K562 (cell line): ENCODE measurements at regions not wholly inside any gene's neighbourhood (a gene's known extent, or its start where the extent isn't known, plus 50 kb on each side); places are given as distances from the start of the nearest gene placed in this dataset.

ENCODE experiments used
- ATAC-seq: fragments of 200-7000 bp; cut with Tn5 transposase; 3 replicates; pipeline ENCODE4 v1.9.1; 2020; ENCODE audit warnings: moderate library complexity
- BruUV-seq: library from RNA; stranded (reverse); fragments of 400-500 nt; replicated peaks from 2 replicates; lab custom pipeline; 2021; lab: Mats Ljungman, UMichigan
- CTCF ChIA-PET: fragments of 300-600 bp; formaldehyde crosslinking; extraction: SDS; loops from one replicate; lab custom pipeline; 2021; ENCODE audit warnings: low intra/inter-chr PET ratio; lab: Yijun Ruan, JAX
- POLR2A ChIA-PET: fragments of 300-600, 350-650 bp; sonication (Branson Sonifier 250); formaldehyde crosslinking; extraction: SDS; loops from one replicate; lab custom pipeline; 2021; ENCODE audit warnings: antibody characterized with exemption, inconsistent platforms; lab: Yijun Ruan, JAX
- DNase-seq, 4 experiments: peaks; one replicate each; pipeline versions ENCODE4 v3.0.0 to v3.0.0-alpha.2; 2011 to 2018; ENCODE audit warnings: low spot score in 3 of 4, mixed read lengths in 3 of 4; ENCODE audit errors: extremely low read depth in 1 of 4
- FAIRE-seq: peaks from 2 replicates; lab custom pipeline; 2011; peaks lifted over from hg19 to GRCh38; lab: Jason Lieb, UNC
- H2AFZ ChIP-seq: 2 replicates; pipeline ENCODE4 v1.6.0; 2011; ENCODE audit warnings: low read depth, low read length, control low read depth, inconsistent platforms
- H3K27ac ChIP-seq: fragments of 200-600 bp; 3 replicates; pipeline ENCODE4 v1.8.0; 2011; ENCODE audit warnings: low read depth, mild to moderate bottlenecking, control low read depth, inconsistent platforms, low read length, moderate library complexity, mixed read lengths; ENCODE audit errors: extremely low read depth
- H3K27me3 ChIP-seq, 2 experiments: fragments of 300-600 bp in 1 of 2; 2 replicates in 1 of 2; 3 replicates in 1 of 2; pipeline versions ENCODE4 v1.6.0 to v1.8.0; 2011; ENCODE audit warnings: inconsistent platforms in 2 of 2, low read length in 2 of 2, mild to moderate bottlenecking in 1 of 2, mixed read lengths in 1 of 2, moderate library complexity in 1 of 2; ENCODE audit not compliant: control insufficient read depth in 2 of 2, insufficient read depth in 2 of 2
- H3K36me3 ChIP-seq: fragments of 300-600 bp; 3 replicates; pipeline ENCODE4 v1.8.0; 2011; ENCODE audit warnings: mild to moderate bottlenecking, low read length, inconsistent platforms; ENCODE audit not compliant: control insufficient read depth, insufficient read depth
- H3K4me1 ChIP-seq, 2 experiments: fragments of 200-600 bp in 1 of 2; replicated peaks in 1 of 2; 2 replicates in 1 of 2; 3 replicates in 1 of 2; pipeline versions ENCODE4 v1.5.1 to v1.8.0; 2011; ENCODE audit warnings: inconsistent platforms in 2 of 2, low read length in 2 of 2, mild to moderate bottlenecking in 1 of 2, mixed read lengths in 1 of 2, moderate library complexity in 1 of 2; ENCODE audit not compliant: control insufficient read depth in 2 of 2, insufficient read depth in 2 of 2
- H3K4me2 ChIP-seq: 2 replicates; pipeline ENCODE4 v1.6.1; 2011; ENCODE audit warnings: low read length, control low read depth, inconsistent platforms, mixed read lengths; ENCODE audit not compliant: insufficient read depth
- H3K4me3 ChIP-seq: fragments of 200-600 bp; sonication (generic), shearing (Covaris generic); 2 replicates; pipeline ENCODE4 v1.5.1; 2016; ENCODE audit warnings: control low read depth, inconsistent platforms
- H3K79me2 ChIP-seq: fragments of 200-600 bp; 3 replicates; pipeline ENCODE4 v1.8.0; 2011; ENCODE audit warnings: low read length, inconsistent platforms; ENCODE audit not compliant: control insufficient read depth, insufficient read depth
- H3K9ac ChIP-seq, 2 experiments: 2 replicates each; pipeline versions ENCODE4 v1.6.0 to v1.6.1; 2011; ENCODE audit warnings: low read depth in 2 of 2, low read length in 2 of 2, control low read depth in 1 of 2, inconsistent platforms in 1 of 2, mild to moderate bottlenecking in 1 of 2, mixed read lengths in 1 of 2; ENCODE audit not compliant: insufficient read depth in 1 of 2
- H3K9me1 ChIP-seq: one replicate; pipeline ENCODE4 v1.6.0; 2011; ENCODE audit warnings: inconsistent platforms, mild to moderate bottlenecking, low read length, moderate library complexity; ENCODE audit not compliant: control insufficient read depth, insufficient read depth
- H3K9me3 ChIP-seq: replicated peaks from 2 replicates; pipeline ENCODE4 v1.5.1; 2011; ENCODE audit warnings: low read depth, low read length, inconsistent platforms; ENCODE audit not compliant: control insufficient read depth, insufficient read depth
- H4K20me1 ChIP-seq: replicated peaks from 2 replicates; pipeline ENCODE4 v1.6.1; 2011; ENCODE audit warnings: low read length, inconsistent platforms, mixed read lengths; ENCODE audit not compliant: control insufficient read depth, insufficient read depth
- BACH1 ChIP-seq: fragments of 200-800 bp; sonication (Bioruptor generic); IDR thresholded peaks from 2 replicates; pipeline ENCODE4 v1.6.1; 2016; ENCODE audit warnings: missing genetic modification characterization, missing compliant biosample characterization
- ERF ChIP-seq: fragments of 450-650 bp; formaldehyde crosslinking; IDR thresholded peaks from 2 replicates; pipeline ENCODE4 v1.4.0; 2020; ENCODE audit warnings: mild to moderate bottlenecking, mixed read lengths
- HSF4 ChIP-seq: fragments of 250-450 bp; sonication (Bioruptor Pico); IDR thresholded peaks from 2 replicates; pipeline ENCODE4 v2.1.2; 2022; ENCODE audit warnings: mild to moderate bottlenecking, moderate library complexity, borderline replicate concordance
- KLF1 ChIP-seq: fragments of 450-650 bp; IDR thresholded peaks from 2 replicates; pipeline ENCODE4 v1.6.1; 2016; ENCODE audit warnings: missing genetic modification characterization, missing compliant biosample characterization
- LCOR ChIP-seq: sonication (generic); formaldehyde crosslinking; IDR thresholded peaks from 2 replicates; pipeline ENCODE4 v1.8.0; 2022; ENCODE audit warnings: mild to moderate bottlenecking, missing genetic modification reagents
- PML ChIP-seq: IDR thresholded peaks from 2 replicates; pipeline ENCODE4 v1.6.1; 2012; ENCODE audit warnings: low read length, inconsistent platforms
- POLR3G ChIP-seq: IDR thresholded peaks from 2 replicates; pipeline ENCODE4 v1.6.1; 2011; ENCODE audit not compliant: insufficient read length, insufficient replicate concordance; ENCODE audit errors: extremely low read depth
- PRPF4 ChIP-seq: fragments of 200-400 bp; formaldehyde crosslinking; IDR thresholded peaks from one replicate; pipeline ENCODE4 v1.6.1; 2017; ENCODE audit warnings: low read length, low read depth, mild to moderate bottlenecking; ENCODE audit not compliant: insufficient read depth, poor library complexity, severe bottlenecking
- ZNF253 ChIP-seq: fragments of 250-450 bp; sonication (Bioruptor Pico); conservative IDR thresholded peaks from 2 replicates; pipeline ENCODE4 v1.6.1; 2021; ENCODE audit warnings: mild to moderate bottlenecking
- ZNF551 ChIP-seq: fragments of 250-450 bp; sonication (Bioruptor Pico); IDR thresholded peaks from 2 replicates; pipeline ENCODE4 v1.5.0; 2021; ENCODE audit warnings: mild to moderate bottlenecking, moderate library complexity
- WGBS: fragments of 100-300 bp; shearing (Covaris generic); methylation state at CpG from one replicate; pipeline ENCODE4 v1.1.6; 2016; ENCODE audit warnings: low coverage, mixed read lengths; ENCODE audit not compliant: insufficient coverage; ENCODE audit errors: missing lambda C conversion rate; 5-methylcytosine and 5-hydroxymethylcytosine counted together
- in situ Hi-C: fragments of 300-500 bp; cut with MboI; formaldehyde crosslinking; loops from 4 replicates; pipeline ENCODE4 v1.15.0; 2018; ENCODE audit warnings: inconsistent platforms, mixed read lengths
- intact Hi-C: fragments of 100-400 bp; cut with micrococcal nuclease; formaldehyde crosslinking; loops from 2 replicates; pipeline ENCODE4 v1.14.2; 2022
- TF ChIP-seq, protein P1 (sequence below): fragments of 250-450 bp; sonication (Bioruptor Pico); IDR thresholded peaks from 2 replicates; pipeline ENCODE4 v1.8.0; 2022; ENCODE audit warnings: moderate library complexity, mild to moderate bottlenecking, inconsistent platforms
- TF ChIP-seq, protein P2 (sequence below): sonication (generic); formaldehyde crosslinking; IDR thresholded peaks from 2 replicates; pipeline ENCODE4 v1.8.0; 2022; ENCODE audit warnings: mild to moderate bottlenecking, low read depth, missing genetic modification reagents

DNA sequence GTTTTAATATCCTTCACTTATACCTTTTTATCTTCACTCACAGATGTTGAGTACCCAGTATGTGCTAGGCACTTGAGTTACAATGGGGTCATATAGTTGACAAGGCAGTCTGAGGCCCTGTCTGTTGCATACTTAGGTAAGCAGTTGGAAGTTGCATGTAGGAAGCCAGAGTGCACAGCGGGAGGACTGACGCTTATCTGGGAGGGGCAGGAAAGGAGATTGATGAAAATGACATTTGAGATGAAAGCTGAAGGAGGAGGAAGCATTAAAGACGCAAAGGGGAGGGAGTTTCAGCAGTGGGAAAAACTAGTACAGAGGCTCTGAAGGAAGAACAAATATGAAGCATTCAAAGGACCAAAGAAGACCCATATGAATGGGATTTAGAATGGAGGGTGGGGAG, 266.2 kb downstream of the HTR7 start:
- H3K27me3 ChIP-seq = no peaks in the 10 kb centered on the region
- ChIA-PET POLR2A (interaction anchor here (0.7 kb wide), 1 partner anchor 724 kb away, joined by 3 read pairs; no protein-coding TSS in a partner anchor), CTCF (no interaction called here)
- no peaks in the 10 kb centered on the region for H3K4me1 ChIP-seq
- ATAC-seq = no peak
- H3K27ac ChIP-seq = no peak overlapping the region
- no peak for TF ChIP-seq PML
- TF ChIP-seq ERF (CRISPR knock-in tag) = no peak
- no peak for TF ChIP-seq HSF4
- TF ChIP-seq, protein P1, sequence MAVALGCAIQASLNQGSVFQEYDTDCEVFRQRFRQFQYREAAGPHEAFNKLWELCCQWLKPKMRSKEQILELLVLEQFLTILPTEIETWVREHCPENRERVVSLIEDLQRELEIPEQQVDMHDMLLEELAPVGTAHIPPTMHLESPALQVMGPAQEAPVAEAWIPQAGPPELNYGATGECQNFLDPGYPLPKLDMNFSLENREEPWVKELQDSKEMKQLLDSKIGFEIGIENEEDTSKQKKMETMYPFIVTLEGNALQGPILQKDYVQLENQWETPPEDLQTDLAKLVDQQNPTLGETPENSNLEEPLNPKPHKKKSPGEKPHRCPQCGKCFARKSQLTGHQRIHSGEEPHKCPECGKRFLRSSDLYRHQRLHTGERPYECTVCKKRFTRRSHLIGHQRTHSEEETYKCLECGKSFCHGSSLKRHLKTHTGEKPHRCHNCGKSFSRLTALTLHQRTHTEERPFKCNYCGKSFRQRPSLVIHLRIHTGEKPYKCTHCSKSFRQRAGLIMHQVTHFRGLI (CRISPR knock-in tag) = no peak
- no peak for TF ChIP-seq ZNF551 (CRISPR knock-in tag)
- no peak for TF ChIP-seq LCOR
- TF ChIP-seq KLF1 (tag) = no peak
- no peak for TF ChIP-seq ZNF253 (CRISPR knock-in tag)
- TF ChIP-seq, protein P2, sequence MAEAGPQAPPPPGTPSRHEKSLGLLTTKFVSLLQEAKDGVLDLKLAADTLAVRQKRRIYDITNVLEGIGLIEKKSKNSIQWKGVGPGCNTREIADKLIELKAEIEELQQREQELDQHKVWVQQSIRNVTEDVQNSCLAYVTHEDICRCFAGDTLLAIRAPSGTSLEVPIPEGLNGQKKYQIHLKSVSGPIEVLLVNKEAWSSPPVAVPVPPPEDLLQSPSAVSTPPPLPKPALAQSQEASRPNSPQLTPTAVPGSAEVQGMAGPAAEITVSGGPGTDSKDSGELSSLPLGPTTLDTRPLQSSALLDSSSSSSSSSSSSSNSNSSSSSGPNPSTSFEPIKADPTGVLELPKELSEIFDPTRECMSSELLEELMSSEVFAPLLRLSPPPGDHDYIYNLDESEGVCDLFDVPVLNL (CRISPR knock-in tag) = no peak
- TF ChIP-seq BACH1 = no peak
- no peak for TF ChIP-seq PRPF4
- no peak for TF ChIP-seq POLR3G
- no peak for FAIRE-seq
- no peak overlapping the region for H3K4me2 ChIP-seq
- no peaks in the 10 kb centered on the region for H3K9me1 ChIP-seq
- H3K36me3 ChIP-seq = no peaks in the 10 kb centered on the region
- H4K20me1 ChIP-seq = no peaks in the 10 kb centered on the region
- intact Hi-C loops (no loop called here), in situ Hi-C loops (no loop called here)
- WGBS = 0% methylated on average over 2 of the region's 3 CpGs
- BruUV-seq = no TSS peak
- H3K4me3 ChIP-seq = no peak overlapping the region
- H3K9me3 ChIP-seq = no peaks in the 10 kb centered on the region
- no peak for DNase-seq
- H3K79me2 ChIP-seq = no peaks in the 10 kb centered on the region
- no peak overlapping the region for H2AFZ ChIP-seq
- no peak overlapping the region for H3K9ac ChIP-seq
